Kasumi-1 (cell line): ENCODE measurements at regions not wholly inside any gene's neighbourhood (a gene's known extent, or its start where the extent isn't known, plus 50 kb on each side); places are given as distances from the start of the nearest gene placed in this dataset.
"Not testable (repeated sequence)": the region's sequence is repeated elsewhere in the genome, so short reads cannot be mapped to it uniquely, and the experiment has no call there.

Source experiments
- DNase-seq, 2 experiments: peaks; one replicate each; lab custom pipeline; 2025; lab: John Stamatoyannopoulos, UW

- DNase-seq, result no peak
Measured at GRCh38 chr3:103787164-103787871, 1352.5 kb downstream of the ZPLD1 start.

DNA sequence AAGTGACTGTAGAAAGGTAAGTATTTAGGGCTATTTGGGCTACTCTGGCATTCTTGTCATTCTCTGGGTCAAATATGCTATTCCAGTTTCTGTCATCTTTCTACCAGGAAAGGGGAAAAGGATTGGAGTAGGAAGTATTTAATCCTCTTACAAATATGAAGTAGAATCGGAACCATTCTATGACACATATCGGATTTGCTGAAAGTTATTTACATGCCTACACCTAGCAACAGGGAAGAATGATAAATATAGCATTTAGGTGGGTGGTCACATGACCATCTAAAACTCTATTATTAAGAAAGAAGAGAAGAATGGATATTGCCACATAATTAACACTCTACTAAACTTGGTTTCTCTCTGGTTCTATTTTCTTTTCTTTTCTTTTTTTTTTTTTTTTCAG is 1353.1 kb downstream of the ZPLD1 start:
- DNase-seq, result no peak

DNA sequence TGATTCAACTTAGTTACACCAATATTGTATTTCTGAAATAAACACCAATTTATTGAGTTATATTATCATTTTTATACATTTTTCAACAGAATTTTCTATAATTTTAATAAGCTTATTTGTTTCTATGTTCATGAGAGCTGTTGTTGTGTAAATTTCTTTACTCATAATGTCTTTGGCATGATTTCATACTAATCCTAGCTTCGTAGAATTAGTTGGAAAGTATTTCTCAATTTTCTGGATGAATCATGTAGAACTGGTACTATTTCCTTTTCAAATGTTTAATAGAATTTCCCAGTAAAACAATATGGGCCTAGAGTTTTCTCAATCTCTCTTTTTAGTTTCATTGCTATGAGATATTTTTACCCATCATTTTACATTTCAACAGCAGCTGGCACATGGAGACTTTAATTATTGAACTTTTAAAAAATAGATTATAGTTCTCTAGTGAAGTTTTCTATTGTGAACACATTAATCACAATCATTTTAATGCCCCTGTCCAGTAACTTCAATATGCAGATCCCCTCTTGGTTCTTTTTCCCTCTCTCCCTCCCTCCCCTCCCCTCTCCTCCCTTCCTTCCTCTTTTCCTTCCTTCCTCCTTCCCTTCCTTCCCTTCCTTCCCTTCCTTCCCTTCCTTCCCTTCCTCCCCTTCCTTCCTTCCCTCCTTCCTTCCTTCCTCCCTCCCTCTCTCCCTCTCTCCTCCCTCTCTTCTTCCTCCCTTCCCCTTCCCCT is 1357.1 kb downstream of the ZPLD1 start:
- DNase-seq, result no peak

DNA sequence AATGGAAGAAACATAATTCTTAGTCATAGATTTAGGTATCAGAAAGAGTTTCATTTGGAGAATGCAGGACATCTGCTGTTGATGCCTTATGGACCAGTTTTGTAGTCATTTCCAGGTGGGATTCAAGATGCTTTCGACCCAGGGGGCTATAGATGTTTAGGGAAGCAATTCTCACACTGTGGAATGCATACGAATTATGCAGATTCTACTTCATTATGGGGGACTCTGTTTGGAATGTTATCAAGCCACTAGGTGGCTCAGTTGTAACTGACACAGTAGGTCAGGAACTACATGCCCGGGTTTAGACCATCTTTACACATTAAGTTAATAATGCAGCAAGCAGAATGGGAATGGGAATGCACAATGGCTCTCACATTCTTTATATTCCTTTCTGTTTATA is 1359.8 kb downstream of the ZPLD1 start:
- peak in 1 of 2 experiments; percentile 4 for DNase-seq

DNA sequence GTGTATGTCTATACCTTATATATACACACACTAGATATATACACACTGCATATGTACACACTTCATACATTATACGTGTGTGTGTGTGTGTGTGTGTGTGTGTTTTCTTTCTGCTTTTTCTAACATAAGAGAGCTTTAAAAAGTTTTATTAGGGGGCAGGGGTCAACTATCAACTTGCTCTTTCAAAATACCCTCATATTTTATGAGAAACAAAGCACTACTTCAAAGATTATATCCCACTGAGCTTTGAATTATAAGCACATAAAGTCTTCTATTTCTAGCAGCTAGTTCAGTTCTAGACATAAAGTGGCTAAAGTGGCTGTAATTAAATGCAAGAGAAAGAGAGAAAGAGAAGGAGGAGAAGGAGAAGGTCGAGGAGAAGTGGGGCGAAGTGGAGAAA is 1361.3 kb downstream of the ZPLD1 start:
- no peak for DNase-seq

GRCh38 chr3:103803787-103804186 is 1369.0 kb downstream of the ZPLD1 start:
- no peak for DNase-seq

DNA sequence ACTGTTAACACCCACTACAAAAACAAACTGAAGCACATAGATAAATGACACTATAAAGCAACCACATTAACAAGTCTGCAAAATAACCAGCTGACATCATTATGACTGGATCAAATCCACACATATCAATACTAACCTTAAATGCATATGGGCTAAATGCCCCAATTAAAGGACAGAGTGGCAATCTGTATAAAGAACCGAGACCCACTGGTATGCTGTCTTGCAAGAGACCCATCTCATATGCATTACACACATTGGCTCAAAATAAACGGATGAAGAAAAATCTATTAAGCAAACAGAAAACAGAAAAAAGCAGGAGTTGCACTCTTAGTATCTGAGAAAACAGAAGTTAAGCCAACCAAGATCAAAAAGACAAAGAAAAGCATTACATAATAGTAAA is 1375.4 kb downstream of the ZPLD1 start:
- DNase-seq, result no peak

DNA sequence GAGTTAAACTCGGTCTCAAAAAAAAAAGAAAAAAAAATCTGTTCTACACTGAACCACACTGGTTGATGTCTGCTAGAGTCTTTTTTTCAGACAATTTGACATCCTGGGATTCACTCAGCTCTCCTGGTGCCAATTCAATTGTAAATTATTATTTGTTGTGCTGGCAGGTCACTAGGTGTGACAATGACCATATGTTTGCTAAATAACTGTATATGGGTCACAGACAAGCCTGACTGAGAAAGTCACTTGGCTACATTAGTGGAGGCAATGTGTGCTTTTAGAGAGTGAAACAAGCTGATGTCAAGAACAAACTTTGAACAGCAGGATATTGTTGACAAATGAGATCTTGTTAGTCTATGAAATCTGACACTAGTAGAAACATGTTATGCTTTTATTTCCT is 1379.1 kb downstream of the ZPLD1 start:
- no peak for DNase-seq

DNA sequence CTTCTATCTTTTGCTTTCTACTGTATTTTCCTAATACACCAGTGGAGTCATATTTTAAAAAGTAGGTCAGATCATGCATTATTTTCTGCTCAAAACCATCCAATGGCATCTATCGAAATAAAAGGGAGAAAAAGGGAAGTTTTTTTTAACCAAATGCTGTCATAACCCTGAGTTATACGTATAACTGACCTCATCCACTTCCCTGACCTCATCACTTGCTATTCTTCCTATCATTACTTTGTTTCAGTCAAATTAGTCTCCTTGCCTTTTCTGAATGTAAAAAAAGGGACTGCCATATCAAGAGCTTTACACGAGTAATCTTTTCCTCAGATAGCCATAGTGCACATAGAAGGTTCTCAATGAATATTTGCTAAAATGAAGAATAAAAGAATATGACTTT is 1383.6 kb downstream of the ZPLD1 start:
- no peak for DNase-seq

DNA sequence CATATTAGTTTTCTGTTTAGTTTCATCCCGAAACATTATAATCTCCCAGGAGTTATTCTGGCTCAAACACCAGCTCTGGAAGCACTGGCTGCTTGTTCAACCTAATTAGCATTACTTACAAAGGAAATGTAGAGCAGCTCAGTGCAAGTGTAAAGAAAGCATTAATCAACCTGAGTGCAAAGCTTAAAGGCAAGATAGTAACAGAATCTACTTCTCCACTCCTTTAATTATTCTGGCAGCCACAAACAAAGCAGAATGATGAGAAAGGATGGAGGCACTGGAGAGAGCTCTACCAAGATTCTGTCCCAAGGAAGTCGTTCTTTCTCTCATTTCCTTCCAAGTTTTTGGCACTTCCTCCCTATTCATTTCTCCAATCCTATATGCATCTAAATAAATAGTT is 1384.0 kb downstream of the ZPLD1 start:
- no peak for DNase-seq

GRCh38 chr3:103825586-103825985 is 1390.8 kb downstream of the ZPLD1 start:
- no peak for DNase-seq

DNA sequence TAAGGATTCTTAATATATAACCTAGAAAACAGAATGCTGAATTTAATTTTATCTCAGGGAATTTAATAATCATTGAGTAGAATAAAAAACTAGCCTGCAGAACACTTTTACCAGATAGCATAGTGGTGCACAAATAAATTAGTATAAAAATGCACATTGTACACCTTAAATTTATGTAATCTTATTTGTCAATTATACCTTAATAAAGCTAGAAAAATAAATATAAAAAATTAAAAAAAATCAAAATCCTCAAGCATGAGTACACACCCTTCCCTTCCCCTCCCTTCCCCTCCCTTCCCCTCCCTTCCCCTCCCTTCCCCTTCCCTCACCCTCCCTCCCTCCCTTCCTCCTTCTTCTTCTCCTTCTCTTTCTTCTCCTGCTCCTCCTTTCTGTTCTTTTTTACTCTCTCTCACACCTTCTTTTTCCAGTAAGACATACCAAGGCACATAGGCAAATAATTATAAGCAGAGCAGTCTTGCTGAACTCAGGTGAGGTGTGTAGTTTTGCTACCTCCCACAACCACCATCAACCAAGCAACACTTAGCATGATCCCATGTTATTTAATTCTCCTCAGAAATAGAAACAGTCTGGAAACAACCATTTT is 1395.0 kb downstream of the ZPLD1 start:
- DNase-seq, result no peak

- no peak for DNase-seq
Measured at GRCh38 chr3:103847081-103848062, 1412.6 kb downstream of the ZPLD1 start.

- no peak for DNase-seq
Measured at GRCh38 chr3:103851793-103852192, 1417.0 kb downstream of the ZPLD1 start.

DNA sequence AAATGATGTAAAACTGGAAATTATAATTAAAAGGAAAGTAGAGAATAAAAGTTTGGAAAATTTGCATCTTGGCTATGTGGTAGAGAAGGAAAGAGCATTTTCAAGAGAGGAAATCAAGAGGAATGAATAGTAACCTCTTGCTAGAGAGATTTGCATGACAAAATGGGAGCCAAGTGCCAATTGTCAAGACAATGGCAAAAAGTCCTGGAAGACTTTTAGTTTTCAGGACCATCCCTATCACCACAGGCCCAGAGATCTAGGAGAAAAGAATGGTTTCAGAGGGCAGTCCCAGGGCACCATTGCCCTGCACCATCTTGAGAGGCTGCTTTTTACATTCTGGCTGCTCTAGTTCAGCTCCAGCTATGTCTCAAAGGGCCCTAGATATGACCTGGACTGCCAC is 1427.6 kb downstream of the ZPLD1 start:
- no peak for DNase-seq

DNA sequence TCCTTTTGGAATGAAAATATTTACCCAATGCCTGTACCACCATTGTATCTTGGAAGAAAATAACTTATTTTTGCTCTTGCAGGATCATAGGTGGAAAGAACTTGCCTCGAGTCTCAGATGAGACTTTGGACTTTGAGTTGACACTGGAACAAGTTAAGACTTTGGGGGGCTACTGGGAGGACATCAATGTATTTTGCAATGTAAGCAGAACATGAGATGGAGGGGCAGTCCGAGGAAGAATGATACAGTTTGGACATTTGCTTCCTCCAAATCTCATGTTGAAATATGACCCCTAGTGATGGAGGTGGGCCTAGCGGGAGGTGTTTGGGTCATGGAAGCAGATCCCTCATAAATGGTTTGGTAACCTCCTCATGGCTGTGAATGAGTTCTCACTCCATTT is 1428.6 kb downstream of the ZPLD1 start:
- no peak for DNase-seq

- no peak for DNase-seq
Measured at GRCh38 chr3:103866113-103866512, 1431.3 kb downstream of the ZPLD1 start.

DNA sequence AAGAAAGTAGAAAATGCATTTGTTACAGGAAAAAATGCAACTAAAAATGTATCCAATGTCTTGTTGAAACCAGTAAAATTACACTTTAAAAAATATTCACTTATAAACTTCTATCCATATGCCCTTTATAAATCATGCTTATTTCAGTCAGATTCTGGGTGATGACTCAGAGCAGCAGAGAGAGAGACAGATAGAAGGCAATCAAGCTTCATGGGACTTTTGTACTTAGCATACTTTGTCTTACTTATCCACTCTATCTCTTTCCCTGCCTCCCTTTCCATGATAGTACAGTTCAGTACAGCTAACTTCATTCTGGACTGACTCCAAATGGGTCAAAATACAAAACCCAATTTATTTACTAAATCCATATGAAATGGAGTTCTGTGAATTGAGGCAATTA is 1438.2 kb downstream of the ZPLD1 start:
- DNase-seq, result no peak

DNA sequence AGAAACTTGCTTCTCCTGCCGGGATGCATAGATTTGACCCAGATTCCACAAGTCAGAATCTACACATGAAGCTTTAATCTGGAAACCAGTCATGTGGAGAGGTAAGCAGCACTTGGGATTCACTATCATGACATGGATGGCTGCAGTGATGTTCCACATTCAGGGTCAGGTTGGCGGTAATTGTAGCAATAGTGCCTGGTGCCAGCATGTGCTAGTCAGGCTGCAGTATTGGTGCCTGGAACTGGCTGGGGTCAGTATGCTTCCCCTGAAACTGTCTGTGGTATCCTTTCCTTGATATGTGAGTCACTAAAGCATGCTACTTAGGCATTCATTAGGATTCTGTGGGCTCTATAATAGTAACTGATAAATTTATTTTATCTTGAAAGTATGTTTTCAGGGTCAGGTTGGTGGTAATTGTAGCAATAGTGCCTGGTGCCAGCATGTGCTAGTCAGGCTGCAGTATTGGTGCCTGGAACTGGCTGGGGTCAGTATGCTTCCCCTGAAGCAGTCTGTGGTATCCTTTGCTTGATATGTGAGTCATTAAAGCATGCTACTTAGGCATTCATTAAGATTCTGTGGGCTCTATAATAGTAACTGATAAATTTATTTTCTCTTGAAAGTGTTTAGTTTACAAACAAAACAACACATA is 1439.2 kb downstream of the ZPLD1 start:
- no peak for DNase-seq

DNA sequence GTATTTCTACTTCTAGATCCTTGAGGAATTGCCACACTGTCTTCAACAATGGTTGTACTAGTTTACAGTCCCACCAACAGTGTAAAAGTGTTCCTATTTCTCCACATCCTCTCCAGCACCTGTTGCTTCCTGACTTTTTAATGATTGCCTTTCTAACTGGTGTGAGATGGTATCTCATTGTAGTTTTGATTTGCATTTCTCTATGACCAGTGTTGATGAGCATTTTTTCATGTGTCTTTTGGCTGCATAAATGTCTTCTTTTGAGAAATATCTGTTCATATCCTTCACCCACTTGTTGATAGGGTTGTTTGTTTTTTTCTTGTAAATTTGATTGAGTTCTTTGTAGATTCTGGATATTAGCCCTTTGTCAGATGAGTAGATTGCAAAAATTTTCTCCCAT is 1447.0 kb downstream of the ZPLD1 start:
- DNase-seq, result not testable (repeated sequence)

DNA sequence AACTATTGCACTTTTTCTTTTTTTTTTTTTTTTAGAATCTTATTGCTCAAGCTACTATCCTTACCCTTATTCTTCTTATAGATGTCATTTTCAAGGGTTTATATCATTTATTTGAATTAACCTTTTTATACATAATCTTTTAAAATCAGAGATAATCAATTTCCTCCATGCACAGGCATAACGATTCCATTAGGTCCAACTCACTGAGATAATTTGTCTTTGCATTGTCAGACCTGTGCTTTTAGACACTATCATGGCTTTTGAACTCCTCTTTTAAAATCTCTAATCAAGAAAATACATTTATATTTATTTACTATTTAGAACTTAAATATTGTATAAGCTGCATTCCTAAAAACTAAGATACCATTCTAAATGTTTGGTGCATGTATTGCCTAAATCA is 1454.9 kb downstream of the ZPLD1 start:
- no peak for DNase-seq
